DOHH2 (cell line): ENCODE measurements at regions not wholly inside any gene's neighbourhood (a gene's known extent, or its start where the extent isn't known, plus 50 kb on each side); places are given as distances from the start of the nearest gene placed in this dataset.

Experiments used
- H3F3A ChIP-seq: fragments of 200-600 bp; sonication (generic), shearing (Covaris generic); 2 replicates; pipeline ENCODE4 v1.6.0; 2016; ENCODE audit warnings: antibody characterized with exemption, mild to moderate bottlenecking; ENCODE audit not compliant: control insufficient read depth, insufficient read depth
- H3K27ac ChIP-seq: fragments of 200-600 bp; sonication (generic); 2 replicates; pipeline ENCODE4 v1.5.1; 2014; ENCODE audit warnings: low read depth, mild to moderate bottlenecking, low read length, moderate library complexity
- H3K27me3 ChIP-seq: fragments of 200-600 bp; sonication (generic); 2 replicates; pipeline ENCODE4 v1.6.1; 2014; ENCODE audit warnings: mild to moderate bottlenecking, low read length, mixed read lengths; ENCODE audit not compliant: control insufficient read depth
- H3K36me3 ChIP-seq: fragments of 200-600 bp; sonication (generic); 2 replicates; pipeline ENCODE4 v1.6.1; 2014; ENCODE audit warnings: mild to moderate bottlenecking, low read length, moderate library complexity, mixed read lengths; ENCODE audit not compliant: control insufficient read depth
- H3K4me1 ChIP-seq: fragments of 200-600 bp; sonication (generic); 2 replicates; pipeline ENCODE4 v1.6.1; 2014; ENCODE audit warnings: mild to moderate bottlenecking, low read length, mixed read lengths; ENCODE audit not compliant: control insufficient read depth
- H3K4me2 ChIP-seq: fragments of 200-600 bp; sonication (generic); 2 replicates; pipeline ENCODE4 v1.6.0; 2014; ENCODE audit warnings: mild to moderate bottlenecking, low read length, moderate library complexity
- H3K4me3 ChIP-seq: fragments of 200-600 bp; sonication (generic); 2 replicates; pipeline ENCODE4 v1.5.1; 2014; ENCODE audit warnings: mild to moderate bottlenecking, low read length, mixed read lengths
- H3K79me2 ChIP-seq: fragments of 200-600 bp; sonication (generic); 2 replicates; pipeline ENCODE4 v1.6.1; 2014; ENCODE audit warnings: mild to moderate bottlenecking, low read length, mixed read lengths; ENCODE audit not compliant: control insufficient read depth
- H3K9me2 ChIP-seq: fragments of 200-600 bp; sonication (generic); replicated peaks from 2 replicates; pipeline ENCODE4 v1.6.1; 2014; ENCODE audit warnings: mild to moderate bottlenecking, low read length, mixed read lengths; ENCODE audit not compliant: control insufficient read depth
- H3K9me3 ChIP-seq: fragments of 200-600 bp; sonication (generic); 2 replicates; pipeline ENCODE4 v1.6.1; 2014; ENCODE audit warnings: antibody characterized with exemption, low read length, mixed read lengths; ENCODE audit not compliant: control insufficient read depth, insufficient read depth
- H4K20me1 ChIP-seq: fragments of 200-600 bp; sonication (generic); 2 replicates; pipeline ENCODE4 v1.6.0; 2014; ENCODE audit warnings: low read depth, mild to moderate bottlenecking, antibody characterized with exemption, low read length, moderate library complexity; ENCODE audit not compliant: control insufficient read depth, insufficient read depth
- EZH2phosphoT487 ChIP-seq: fragments of 200-600 bp; sonication (generic); IDR thresholded peaks from 2 replicates; pipeline ENCODE4 v1.6.1; 2017; ENCODE audit warnings: borderline replicate concordance, mild to moderate bottlenecking, antibody characterized with exemption, low read length, moderate library complexity, mixed read lengths
- TF ChIP-seq, protein P1 (sequence below): fragments of 200-600 bp; sonication (generic); IDR thresholded peaks from one replicate; pipeline ENCODE4 v1.5.1; 2014; ENCODE audit warnings: antibody characterized with exemption, mild to moderate bottlenecking, low read depth, low read length; ENCODE audit not compliant: poor library complexity, severe bottlenecking

GRCh38 chr7:142357953-142358520, 100.2 kb upstream of the PRSS58 start:
- no peak for TF ChIP-seq EZH2phosphoT487
- TF ChIP-seq, protein P1, sequence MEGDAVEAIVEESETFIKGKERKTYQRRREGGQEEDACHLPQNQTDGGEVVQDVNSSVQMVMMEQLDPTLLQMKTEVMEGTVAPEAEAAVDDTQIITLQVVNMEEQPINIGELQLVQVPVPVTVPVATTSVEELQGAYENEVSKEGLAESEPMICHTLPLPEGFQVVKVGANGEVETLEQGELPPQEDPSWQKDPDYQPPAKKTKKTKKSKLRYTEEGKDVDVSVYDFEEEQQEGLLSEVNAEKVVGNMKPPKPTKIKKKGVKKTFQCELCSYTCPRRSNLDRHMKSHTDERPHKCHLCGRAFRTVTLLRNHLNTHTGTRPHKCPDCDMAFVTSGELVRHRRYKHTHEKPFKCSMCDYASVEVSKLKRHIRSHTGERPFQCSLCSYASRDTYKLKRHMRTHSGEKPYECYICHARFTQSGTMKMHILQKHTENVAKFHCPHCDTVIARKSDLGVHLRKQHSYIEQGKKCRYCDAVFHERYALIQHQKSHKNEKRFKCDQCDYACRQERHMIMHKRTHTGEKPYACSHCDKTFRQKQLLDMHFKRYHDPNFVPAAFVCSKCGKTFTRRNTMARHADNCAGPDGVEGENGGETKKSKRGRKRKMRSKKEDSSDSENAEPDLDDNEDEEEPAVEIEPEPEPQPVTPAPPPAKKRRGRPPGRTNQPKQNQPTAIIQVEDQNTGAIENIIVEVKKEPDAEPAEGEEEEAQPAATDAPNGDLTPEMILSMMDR, result peak; percentile 98
- H4K20me1 ChIP-seq, result no peaks in the 10 kb centered on the region
- no peaks in the 10 kb centered on the region for H3K9me2 ChIP-seq
- H3F3A ChIP-seq, result no peaks in the 10 kb centered on the region
- H3K79me2 ChIP-seq, result no peaks in the 10 kb centered on the region
- no peaks in the 10 kb centered on the region for H3K4me1 ChIP-seq
- no peak overlapping the region for H3K27ac ChIP-seq
- no peaks in the 10 kb centered on the region for H3K9me3 ChIP-seq
- peaks cover 8% of the 10 kb centered on the region; the same call in 1 of the 2 replicates for H3K27me3 ChIP-seq
- H3K36me3 ChIP-seq, result no peaks in the 10 kb centered on the region
- peak overlapping the region; percentile 31 for H3K4me3 ChIP-seq
- peak overlapping the region; percentile 51 for H3K4me2 ChIP-seq

DNA sequence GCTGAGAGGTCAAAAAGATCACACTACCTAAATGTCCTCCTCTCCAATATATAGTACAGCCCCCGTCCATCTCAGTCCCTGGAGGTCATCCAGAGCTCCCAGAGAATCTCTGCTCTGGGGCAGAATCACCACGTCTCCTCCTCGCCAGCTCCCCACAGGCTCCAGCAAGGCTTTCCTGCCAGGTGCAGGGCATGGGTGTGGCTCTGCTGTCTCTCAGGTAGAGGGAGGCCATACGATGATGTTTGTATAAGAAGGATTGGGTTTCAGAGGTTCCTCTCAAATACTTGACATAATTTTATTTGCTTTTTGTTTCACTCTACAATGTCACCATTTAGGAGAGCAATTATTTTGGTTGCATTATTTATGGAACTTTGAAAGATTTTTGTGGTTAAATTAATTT, 98.3 kb upstream of the PRSS58 start:
- Histone ChIP-seq H3K27ac (no peak overlapping the region), H3K9me2 (no peaks in the 10 kb centered on the region), H3K9me3 (no peaks in the 10 kb centered on the region), H4K20me1 (no peaks in the 10 kb centered on the region), H3K36me3 (no peaks in the 10 kb centered on the region), H3K4me2 (no peak overlapping the region), H3K4me1 (no peaks in the 10 kb centered on the region), H3F3A (no peaks in the 10 kb centered on the region), H3K4me3 (no peak overlapping the region), H3K27me3 (peaks cover 8% of the 10 kb centered on the region; the same call in 1 of the 2 replicates), H3K79me2 (no peaks in the 10 kb centered on the region)
- TF ChIP-seq, protein P1, result no peak
- no peak for TF ChIP-seq EZH2phosphoT487

- Histone ChIP-seq H3K27me3 (peaks cover 8% of the 10 kb centered on the region; the same call in 1 of the 2 replicates), H3K79me2 (no peaks in the 10 kb centered on the region), H3K36me3 (no peaks in the 10 kb centered on the region), H3K4me1 (no peaks in the 10 kb centered on the region), H3K4me2 (no peak overlapping the region), H4K20me1 (no peaks in the 10 kb centered on the region), H3K9me2 (no peaks in the 10 kb centered on the region), H3K9me3 (no peaks in the 10 kb centered on the region), H3K4me3 (no peak overlapping the region), H3F3A (no peaks in the 10 kb centered on the region), H3K27ac (no peak overlapping the region)
- TF ChIP-seq, protein P1, result no peak
- TF ChIP-seq EZH2phosphoT487, result no peak
Observed at GRCh38 chr7:142355328-142355727, 97.5 kb upstream of the PRSS58 start.
